ENCODE measurements at regions not wholly inside any gene's neighbourhood (a gene's known extent, or its start where the extent isn't known, plus 50 kb on each side); places are given as distances from the start of the nearest gene placed in this dataset.

GRCh38 chr6:19417713-19418112, 419.5 kb upstream of the ID4 start:
- TF ChIP-seq GABPA (tag; conservative IDR thresholded peaks at IDR 0.05; ENCODE audit: low read depth) (no peak), ZBTB2 (IDR thresholded peaks at IDR 0.05) (no peak), CHD1 (IDR thresholded peaks at IDR 0.05; ENCODE audit: low read length) (no peak), EP300 (IDR thresholded peaks at IDR 0.05; ENCODE audit: low read length) (no peak), POLR2A (conservative IDR thresholded peaks at IDR 0.05) (no peak), JUND (IDR thresholded peaks at IDR 0.05; ENCODE audit: borderline replicate concordance, low read depth, low read length) (no peak), JUND (tag; IDR thresholded peaks at IDR 0.05; ENCODE audit: borderline replicate concordance, low read depth, low read length) (no peak)
- TF ChIP-seq, protein P1, sequence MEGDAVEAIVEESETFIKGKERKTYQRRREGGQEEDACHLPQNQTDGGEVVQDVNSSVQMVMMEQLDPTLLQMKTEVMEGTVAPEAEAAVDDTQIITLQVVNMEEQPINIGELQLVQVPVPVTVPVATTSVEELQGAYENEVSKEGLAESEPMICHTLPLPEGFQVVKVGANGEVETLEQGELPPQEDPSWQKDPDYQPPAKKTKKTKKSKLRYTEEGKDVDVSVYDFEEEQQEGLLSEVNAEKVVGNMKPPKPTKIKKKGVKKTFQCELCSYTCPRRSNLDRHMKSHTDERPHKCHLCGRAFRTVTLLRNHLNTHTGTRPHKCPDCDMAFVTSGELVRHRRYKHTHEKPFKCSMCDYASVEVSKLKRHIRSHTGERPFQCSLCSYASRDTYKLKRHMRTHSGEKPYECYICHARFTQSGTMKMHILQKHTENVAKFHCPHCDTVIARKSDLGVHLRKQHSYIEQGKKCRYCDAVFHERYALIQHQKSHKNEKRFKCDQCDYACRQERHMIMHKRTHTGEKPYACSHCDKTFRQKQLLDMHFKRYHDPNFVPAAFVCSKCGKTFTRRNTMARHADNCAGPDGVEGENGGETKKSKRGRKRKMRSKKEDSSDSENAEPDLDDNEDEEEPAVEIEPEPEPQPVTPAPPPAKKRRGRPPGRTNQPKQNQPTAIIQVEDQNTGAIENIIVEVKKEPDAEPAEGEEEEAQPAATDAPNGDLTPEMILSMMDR (IDR thresholded peaks at IDR 0.05 in 2 of 3, conservative IDR thresholded peaks at IDR 0.05 in 1 of 3; ENCODE audit: insufficient read depth in 2 of 3, low read depth in 1 of 3, low read length in 3 of 3) = no peak
- TF ChIP-seq, protein P2, sequence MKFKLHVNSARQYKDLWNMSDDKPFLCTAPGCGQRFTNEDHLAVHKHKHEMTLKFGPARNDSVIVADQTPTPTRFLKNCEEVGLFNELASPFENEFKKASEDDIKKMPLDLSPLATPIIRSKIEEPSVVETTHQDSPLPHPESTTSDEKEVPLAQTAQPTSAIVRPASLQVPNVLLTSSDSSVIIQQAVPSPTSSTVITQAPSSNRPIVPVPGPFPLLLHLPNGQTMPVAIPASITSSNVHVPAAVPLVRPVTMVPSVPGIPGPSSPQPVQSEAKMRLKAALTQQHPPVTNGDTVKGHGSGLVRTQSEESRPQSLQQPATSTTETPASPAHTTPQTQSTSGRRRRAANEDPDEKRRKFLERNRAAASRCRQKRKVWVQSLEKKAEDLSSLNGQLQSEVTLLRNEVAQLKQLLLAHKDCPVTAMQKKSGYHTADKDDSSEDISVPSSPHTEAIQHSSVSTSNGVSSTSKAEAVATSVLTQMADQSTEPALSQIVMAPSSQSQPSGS (CRISPR knock-in tag; IDR thresholded peaks at IDR 0.05) = no peak
